Esophagus muscularis mucosa (tissue), 3 donors: ENCODE measurements at regions not wholly inside any gene's neighbourhood (a gene's known extent, or its start where the extent isn't known, plus 50 kb on each side); places are given as distances from the start of the nearest gene placed in this dataset.

Source experiments
- POLR2A ChIP-seq: fragments of 450-650 bp; IDR thresholded peaks from one replicate; pipeline ENCODE4 v1.6.1; 2017; ENCODE audit warnings: antibody characterized with exemption, moderate library complexity, mild to moderate bottlenecking, low read depth
- POLR2AphosphoS5 ChIP-seq, 2 donors: sonication (generic); formaldehyde crosslinking; IDR thresholded peaks; one replicate each; pipeline ENCODE4 v1.6.1; 2017; ENCODE audit warnings: antibody characterized with exemption in 2 of 2
- TF ChIP-seq, protein P1 (sequence below), 3 experiments: fragments of 200-600 bp in 2 of 3; fragments of 450-650 bp in 1 of 3; sonication (generic) in 2 of 3; IDR thresholded peaks; one replicate each; pipeline ENCODE4 v1.5.1; 2017 to 2019; ENCODE audit warnings: antibody characterized with exemption in 3 of 3, mild to moderate bottlenecking in 2 of 3, moderate library complexity in 1 of 3

DNA sequence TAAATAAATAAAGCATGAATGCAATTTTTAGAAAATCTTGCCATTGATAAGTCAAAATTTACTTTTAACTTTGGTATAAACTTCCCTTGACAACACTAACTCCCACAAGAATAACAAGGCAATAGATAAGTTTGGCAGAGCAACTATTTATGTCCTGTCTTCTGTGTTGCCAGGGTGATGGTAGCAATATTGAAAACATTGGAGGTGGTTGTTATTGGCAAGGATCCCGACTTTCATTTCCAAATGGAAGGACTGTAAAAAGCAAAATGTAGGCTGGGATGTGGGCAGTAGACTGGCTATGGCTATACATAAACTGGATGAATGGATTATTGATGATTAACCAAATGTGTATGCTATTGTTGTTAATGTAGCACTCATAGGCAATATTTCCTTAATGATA is 134.9 kb upstream of the CACNA2D1 start:
- TF ChIP-seq, protein P1, sequence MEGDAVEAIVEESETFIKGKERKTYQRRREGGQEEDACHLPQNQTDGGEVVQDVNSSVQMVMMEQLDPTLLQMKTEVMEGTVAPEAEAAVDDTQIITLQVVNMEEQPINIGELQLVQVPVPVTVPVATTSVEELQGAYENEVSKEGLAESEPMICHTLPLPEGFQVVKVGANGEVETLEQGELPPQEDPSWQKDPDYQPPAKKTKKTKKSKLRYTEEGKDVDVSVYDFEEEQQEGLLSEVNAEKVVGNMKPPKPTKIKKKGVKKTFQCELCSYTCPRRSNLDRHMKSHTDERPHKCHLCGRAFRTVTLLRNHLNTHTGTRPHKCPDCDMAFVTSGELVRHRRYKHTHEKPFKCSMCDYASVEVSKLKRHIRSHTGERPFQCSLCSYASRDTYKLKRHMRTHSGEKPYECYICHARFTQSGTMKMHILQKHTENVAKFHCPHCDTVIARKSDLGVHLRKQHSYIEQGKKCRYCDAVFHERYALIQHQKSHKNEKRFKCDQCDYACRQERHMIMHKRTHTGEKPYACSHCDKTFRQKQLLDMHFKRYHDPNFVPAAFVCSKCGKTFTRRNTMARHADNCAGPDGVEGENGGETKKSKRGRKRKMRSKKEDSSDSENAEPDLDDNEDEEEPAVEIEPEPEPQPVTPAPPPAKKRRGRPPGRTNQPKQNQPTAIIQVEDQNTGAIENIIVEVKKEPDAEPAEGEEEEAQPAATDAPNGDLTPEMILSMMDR (IDR thresholded peaks at IDR 0.05) = no peak
- TF ChIP-seq POLR2AphosphoS5 (IDR thresholded peaks at IDR 0.05) = no peak
- no peak for TF ChIP-seq POLR2A
